ENCODE measurements at regions not wholly inside any gene's neighbourhood (a gene's known extent, or its start where the extent isn't known, plus 50 kb on each side); places are given as distances from the start of the nearest gene placed in this dataset.
"Not testable (repeated sequence)": the region's sequence is repeated elsewhere in the genome, so short reads cannot be mapped to it uniquely, and the experiment has no call there.

- DNase-seq, result no peak
Measured at GRCh38 chr6:47180633-47181032, 129.1 kb downstream of the TNFRSF21 start.

DNA sequence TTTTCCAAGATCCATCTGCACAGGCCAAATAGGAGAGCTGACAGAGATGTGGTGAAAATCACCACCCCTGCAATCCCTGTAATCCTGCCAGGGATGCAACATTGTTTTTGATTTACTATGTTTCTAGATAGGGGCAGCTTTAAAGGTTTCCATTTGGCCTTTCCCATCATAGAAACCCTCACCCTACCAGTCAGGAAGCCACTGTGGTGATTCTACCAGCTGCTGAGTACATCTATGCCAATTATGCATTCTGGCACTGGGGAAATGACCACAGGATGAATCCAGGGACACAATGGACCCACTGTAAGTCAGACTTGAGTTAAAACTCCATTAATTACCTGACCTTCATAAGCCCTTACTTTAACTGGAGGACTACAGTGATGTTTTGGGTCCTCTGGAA lies 130.4 kb downstream of the TNFRSF21 start:
- DNase-seq, result no peak

- DNase-seq, result no peak
Measured at GRCh38 chr6:47175656-47176055, 133.5 kb upstream of the ADGRF1 start.

DNA sequence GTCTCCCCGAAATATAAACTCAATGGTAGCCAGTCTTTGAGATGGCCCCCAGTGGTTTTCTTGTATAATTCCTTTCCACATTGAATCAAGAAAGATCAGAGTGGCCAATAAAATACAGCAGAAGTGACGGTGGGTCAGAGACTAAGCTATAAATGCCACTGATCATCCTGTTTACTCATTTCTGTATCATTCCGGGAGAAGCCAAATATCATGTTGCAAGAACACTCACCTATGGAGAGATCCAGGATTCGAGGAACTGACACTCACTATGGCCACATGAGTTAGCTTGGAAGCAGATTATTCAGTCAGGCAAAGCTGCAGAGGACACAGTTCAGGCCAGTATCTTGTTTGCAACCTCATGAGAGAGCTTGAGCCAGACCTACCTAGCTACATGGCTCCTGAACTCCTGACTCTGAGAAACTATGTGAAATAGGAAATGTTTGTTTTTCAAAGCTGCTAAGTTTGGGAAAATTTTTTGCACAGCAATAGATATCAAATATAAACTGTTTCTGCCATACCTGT lies 132.4 kb upstream of the ADGRF1 start:
- no peak for DNase-seq

- not testable (repeated sequence) for DNase-seq
Measured at GRCh38 chr6:47174063-47174462, 131.9 kb upstream of the ADGRF1 start.

- DNase-seq, result not testable (repeated sequence)
Measured at GRCh38 chr6:47173145-47173544, 131.0 kb upstream of the ADGRF1 start.

- DNase-seq, result no peak
Measured at GRCh38 chr6:47170617-47170947, 128.4 kb upstream of the ADGRF1 start.

GRCh38 chr6:47169785-47170616 lies 127.9 kb upstream of the ADGRF1 start:
- DNase-seq, result no peak

GRCh38 chr6:47168180-47168579 lies 126.0 kb upstream of the ADGRF1 start:
- DNase-seq, result no peak

DNA sequence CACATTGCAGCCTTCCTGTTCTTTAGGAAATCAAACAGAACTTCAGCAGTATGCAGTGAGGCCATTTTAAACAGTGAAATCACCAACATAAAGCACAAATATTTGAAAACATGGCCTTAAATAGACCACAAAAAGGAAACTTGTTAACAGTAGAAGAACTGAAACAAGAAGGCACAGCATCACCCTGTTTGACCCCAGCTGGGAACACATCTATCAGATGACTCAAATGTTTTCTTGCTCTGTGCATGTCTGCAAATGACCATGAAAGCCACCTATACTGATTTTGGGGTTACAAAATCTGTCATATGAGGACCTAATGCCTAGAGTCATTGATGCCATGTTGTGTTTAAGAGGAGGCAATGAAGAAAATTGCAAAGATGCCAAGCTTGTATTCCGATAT lies 123.8 kb upstream of the ADGRF1 start:
- DNase-seq, result no peak

GRCh38 chr6:47164877-47165276 lies 122.7 kb upstream of the ADGRF1 start:
- DNase-seq, result no peak

DNA sequence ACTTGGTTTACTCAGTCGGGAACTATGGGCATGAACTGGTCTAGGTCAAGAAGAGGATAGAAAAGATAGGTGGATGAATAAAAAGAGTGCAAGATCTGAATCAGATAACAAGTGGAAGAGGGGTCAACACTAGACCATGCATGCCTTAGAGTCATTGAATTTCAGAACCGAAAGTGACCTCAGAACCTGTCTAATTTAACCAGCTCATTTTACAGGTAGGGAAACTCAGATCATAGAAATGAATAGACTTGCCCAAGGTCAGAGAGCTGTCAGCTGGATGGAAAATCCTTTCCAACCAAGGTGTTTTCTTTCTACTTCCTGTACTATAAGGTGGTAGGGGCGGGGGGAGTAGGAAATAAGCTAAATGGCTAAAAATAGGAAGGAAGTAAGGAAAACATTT lies 121.4 kb upstream of the ADGRF1 start:
- DNase-seq, result no peak

DNA sequence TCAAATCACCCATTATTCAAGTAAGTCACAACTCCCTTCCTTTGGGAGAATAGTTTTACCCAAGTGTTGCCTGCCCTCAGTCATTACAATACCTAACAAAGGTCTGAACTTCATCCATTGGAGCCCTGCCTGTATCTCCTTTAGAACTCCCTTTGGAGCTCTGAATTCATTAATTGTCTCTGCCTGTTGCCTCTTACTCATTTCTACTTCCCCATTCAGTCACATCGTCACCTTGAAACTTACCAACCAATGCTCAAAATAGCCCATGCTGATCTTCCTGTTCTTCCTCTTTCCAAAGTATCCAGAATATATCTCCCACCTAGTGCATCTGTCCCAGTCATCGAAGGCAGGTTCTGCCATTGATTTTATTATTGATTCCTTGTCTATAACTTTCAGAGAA lies 120.7 kb upstream of the ADGRF1 start:
- DNase-seq, result no peak

GRCh38 chr6:47162231-47162630 lies 120.1 kb upstream of the ADGRF1 start:
- no peak for DNase-seq

DNA sequence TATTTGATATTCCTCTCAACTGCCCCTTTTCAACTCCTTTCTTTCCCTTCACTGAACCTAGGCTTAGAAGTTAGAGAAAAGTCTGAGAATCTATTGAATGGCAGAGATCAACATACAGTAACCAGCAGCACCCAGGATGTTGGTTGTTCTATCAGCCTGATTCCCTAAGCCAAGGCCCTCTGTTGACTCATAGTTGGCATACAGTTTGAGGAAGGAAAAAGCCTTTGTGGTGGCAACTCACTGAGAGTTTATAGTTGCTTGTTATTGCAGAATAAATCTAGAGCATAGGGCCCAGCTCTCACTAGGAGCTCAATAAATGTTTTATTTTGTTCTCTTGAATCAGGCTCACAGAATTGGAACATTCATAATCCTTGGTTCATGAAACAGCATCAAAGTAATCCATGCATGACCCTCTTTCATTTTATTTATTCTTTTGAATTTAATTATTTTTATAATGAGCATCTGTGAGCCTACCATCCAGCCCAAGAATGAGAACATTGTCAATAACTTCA lies 119.1 kb upstream of the ADGRF1 start:
- no peak for DNase-seq

GRCh38 chr6:47160702-47161101 lies 118.6 kb upstream of the ADGRF1 start:
- DNase-seq, result no peak

DNA sequence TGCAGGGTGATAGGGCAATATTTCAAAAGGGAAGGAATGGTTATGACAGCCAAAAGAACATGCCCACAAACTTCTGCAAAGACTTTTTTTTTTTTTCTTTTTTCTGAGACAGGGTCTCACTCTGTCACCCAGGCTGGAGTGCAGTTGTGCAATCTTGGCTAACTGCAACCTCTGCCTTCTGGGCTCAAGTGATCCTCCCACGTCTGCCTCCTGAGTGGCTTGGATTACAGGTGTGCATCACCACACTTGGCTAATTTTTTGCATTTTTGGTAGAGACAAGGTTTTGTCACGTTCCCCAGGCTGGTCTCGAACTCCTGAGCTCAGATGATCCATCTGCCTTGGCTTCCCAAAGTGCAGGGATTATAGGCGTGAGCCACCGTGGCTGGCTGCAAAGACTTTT lies 117.6 kb upstream of the ADGRF1 start:
- no peak for DNase-seq

DNA sequence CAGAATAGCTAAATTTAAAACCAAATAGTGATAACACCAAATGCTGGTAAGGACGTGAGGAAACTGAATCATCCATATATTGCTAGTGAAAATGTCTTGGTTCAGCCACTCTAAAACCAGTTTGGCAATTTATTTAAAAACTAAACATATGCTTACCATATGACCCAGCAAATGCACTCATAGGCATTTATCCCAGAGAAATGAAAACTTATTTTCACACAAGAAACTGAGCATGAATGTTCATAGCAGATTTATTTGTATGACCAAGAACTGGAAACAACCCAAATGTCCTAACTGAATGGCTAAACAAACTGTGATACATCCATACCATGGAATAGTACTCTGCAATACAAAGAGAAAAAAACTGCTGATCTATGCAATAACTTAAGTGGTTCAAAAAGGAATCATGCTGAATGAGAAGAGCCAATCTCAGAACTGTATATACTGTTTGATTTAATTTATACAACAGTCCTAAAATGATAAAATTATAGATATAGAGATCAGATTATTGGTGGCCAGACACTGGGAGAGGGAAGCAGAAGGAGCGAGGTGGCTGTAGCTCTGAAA lies 115.6 kb upstream of the ADGRF1 start:
- DNase-seq, result no peak

DNA sequence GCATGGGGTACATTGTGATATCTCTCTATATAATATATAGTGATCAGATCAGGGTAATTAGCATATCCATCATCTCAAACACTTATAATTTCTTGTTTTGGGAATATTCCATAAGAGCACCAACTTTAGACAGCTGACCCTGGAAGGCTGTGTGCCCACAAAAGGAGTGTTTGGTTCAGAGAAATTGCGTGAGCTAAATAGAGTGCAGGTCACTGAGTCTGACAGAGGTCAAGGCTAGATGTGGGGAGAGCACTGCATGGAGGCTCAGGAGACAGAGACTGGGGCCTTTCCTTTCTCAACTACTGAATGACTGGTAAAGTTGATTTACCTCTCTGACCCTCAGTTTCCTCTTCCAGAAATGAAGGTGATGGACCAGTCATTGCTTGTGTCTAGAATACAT lies 114.9 kb upstream of the ADGRF1 start:
- no peak for DNase-seq

DNA sequence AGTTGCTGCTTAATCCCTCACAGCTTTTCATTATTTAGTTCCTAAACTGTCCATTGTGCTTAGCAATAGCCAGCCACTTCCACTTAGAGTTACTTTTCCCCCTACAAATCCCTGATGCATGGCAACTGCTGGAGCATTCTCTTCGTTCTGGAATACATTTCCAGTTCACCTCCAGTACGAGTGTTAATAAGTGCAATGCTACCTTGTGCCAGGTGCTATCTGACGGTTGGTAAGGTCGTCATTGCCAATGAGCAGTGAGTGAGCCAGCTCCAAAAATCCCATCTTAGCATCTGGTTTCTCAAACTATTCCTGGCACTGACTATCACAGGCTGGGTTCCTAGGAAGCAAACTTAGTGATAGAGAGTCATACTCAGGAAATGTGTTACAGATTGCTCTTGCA lies 114.1 kb upstream of the ADGRF1 start:
- no peak for DNase-seq

DNA sequence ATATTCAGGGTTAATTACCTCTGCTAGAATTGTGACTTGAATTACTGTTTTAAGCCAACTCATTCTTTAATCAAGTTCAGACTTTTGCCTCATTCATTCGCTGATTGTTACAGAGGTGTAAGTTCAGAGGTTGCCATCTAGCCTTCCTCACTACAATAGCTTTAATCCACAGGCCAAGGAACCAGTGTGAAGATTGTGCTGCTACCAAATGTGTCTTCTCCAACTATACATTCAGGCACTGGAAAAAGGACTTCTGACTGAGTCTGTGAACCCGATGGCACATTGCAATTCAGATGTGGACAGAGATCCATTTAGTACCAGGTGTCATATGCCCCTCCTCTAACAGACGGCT lies 111.2 kb upstream of the ADGRF1 start:
- DNase-seq, result no peak

DNA sequence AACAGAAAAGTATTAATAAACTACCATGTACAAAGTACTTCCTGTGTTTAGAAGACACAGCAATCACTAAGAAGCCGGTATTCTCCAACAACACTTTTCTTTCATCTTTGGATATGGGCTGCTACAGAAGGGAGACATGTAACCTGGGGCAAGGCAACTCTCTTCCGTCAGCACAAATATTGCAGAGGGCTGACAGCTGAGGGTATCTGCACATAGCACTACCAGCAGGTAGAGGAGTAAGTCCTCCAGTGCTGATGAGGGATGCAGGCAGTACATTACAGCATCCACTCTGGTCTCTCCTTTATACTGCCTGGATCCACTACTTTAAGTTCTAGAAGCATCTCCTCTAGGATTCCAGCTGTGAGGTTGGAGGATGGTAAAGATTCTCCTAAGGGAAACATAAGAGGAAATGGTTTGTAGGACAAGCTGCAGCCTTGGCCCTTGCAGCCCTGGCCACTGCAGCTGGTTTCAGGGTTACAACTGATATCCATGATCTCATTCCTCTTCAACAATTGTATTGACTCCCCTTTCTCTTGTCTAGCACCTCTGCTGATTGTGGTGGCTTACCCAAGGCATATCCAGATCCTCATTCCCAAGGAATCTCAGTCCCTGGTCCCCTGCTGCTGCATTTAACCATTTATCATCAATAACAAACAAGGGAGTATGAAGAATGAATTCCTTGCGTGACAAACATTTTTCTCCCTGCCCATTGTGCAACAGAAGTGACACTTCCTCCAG lies 110.7 kb upstream of the ADGRF1 start:
- no peak for DNase-seq

GRCh38 chr6:47151232-47151898 lies 109.2 kb upstream of the ADGRF1 start:
- no peak for DNase-seq

All from CD4-positive, alpha-beta T cell treated with Interleukin-6 for 4 hours (primary cell).